Caco-2 (cell line): ENCODE measurements at regions not wholly inside any gene's neighbourhood (a gene's known extent, or its start where the extent isn't known, plus 50 kb on each side); places are given as distances from the start of the nearest gene placed in this dataset.
A peak's percentile ranks its signal among the peaks of the same experiment; 100 is the strongest.

Experiments
- BruUV-seq: library from RNA; stranded (reverse); fragments of 400-500 nt; replicated peaks from 2 replicates; lab custom pipeline; 2021; lab: Mats Ljungman, UMichigan
- CTCF ChIA-PET: fragments of 300-600 bp; sonication (Branson Sonifier 250); formaldehyde crosslinking; loops from one replicate; lab custom pipeline; 2022; ENCODE audit warnings: antibody characterized with exemption; lab: Charles Lee
- POLR2A ChIA-PET: fragments of 300-600 bp; sonication (Branson Sonifier 250); formaldehyde crosslinking; loops from one replicate; lab custom pipeline; 2022; ENCODE audit warnings: antibody characterized with exemption; lab: Charles Lee
- DNase-seq, 2 experiments: peaks; one replicate each; pipeline versions ENCODE4 v3.0.0 to v3.0.0-alpha.2; 2020 to 2022
- H3K27me3 ChIP-seq: replicated peaks from 2 replicates; pipeline ENCODE4 v1.6.0; 2011; ENCODE audit warnings: low read length; ENCODE audit not compliant: control insufficient read depth, insufficient read depth
- H3K36me3 ChIP-seq: 2 replicates; pipeline ENCODE4 v1.5.1; 2011; ENCODE audit warnings: low read length; ENCODE audit not compliant: control insufficient read depth, insufficient read depth
- H3K4me1 ChIP-seq: fragments of 250-450 bp; sonication (Bioruptor Pico); 2 replicates; pipeline ENCODE4 v1.5.1; 2020; ENCODE audit warnings: mild to moderate bottlenecking
- H3K4me3 ChIP-seq: 2 replicates; pipeline ENCODE4 v1.5.1; 2011; ENCODE audit warnings: low read depth, mild to moderate bottlenecking, control low read depth, low read length
- H3K9me3 ChIP-seq: fragments of 250-450 bp; sonication (Bioruptor Pico); 2 replicates; pipeline ENCODE4 v1.5.1; 2020; ENCODE audit warnings: mild to moderate bottlenecking, moderate library complexity
- H3K27ac Mint-ChIP-seq: one replicate; pipeline ENCODE4 v1.8.0; 2022; ENCODE audit warnings: mixed read lengths; ENCODE audit not compliant: unreplicated experiment
- H3K27me3 Mint-ChIP-seq: one replicate; pipeline ENCODE4 v1.8.0; 2022; ENCODE audit warnings: mixed read lengths; ENCODE audit not compliant: insufficient read depth, unreplicated experiment
- H3K36me3 Mint-ChIP-seq: one replicate; pipeline ENCODE4 v1.8.0; 2022; ENCODE audit warnings: mild to moderate bottlenecking, mixed read lengths; ENCODE audit not compliant: insufficient read depth, unreplicated experiment
- H3K4me1 Mint-ChIP-seq: one replicate; pipeline ENCODE4 v1.8.0; 2022; ENCODE audit warnings: low read depth, mixed read lengths; ENCODE audit not compliant: unreplicated experiment
- H3K4me3 Mint-ChIP-seq: one replicate; pipeline ENCODE4 v1.8.0; 2022; ENCODE audit warnings: mild to moderate bottlenecking, moderate library complexity, mixed read lengths; ENCODE audit not compliant: unreplicated experiment
- H3K9me3 Mint-ChIP-seq: one replicate; pipeline ENCODE4 v1.8.0; 2022; ENCODE audit warnings: mixed read lengths; ENCODE audit not compliant: unreplicated experiment
- intact Hi-C: fragments of 100-400 bp; cut with micrococcal nuclease; formaldehyde crosslinking; loops from one replicate; pipeline ENCODE4 v1.10.0; 2022; ENCODE audit not compliant: unreplicated experiment
- TF ChIP-seq, protein P1 (sequence below), 2 experiments: fragments of 200-600 bp in 1 of 2; IDR thresholded peaks; 1 replicate in 1 of 2; 2 replicates in 1 of 2; pipeline versions ENCODE4 v1.5.1 to v1.8.0; 2011 to 2022; ENCODE audit warnings: antibody characterized with exemption in 1 of 2, control low read depth in 1 of 2, inconsistent platforms in 1 of 2, low read depth in 1 of 2, low read length in 1 of 2, mild to moderate bottlenecking in 1 of 2, moderate library complexity in 1 of 2; ENCODE audit not compliant: insufficient read depth in 1 of 2, severe bottlenecking in 1 of 2, unreplicated experiment in 1 of 2

DNA sequence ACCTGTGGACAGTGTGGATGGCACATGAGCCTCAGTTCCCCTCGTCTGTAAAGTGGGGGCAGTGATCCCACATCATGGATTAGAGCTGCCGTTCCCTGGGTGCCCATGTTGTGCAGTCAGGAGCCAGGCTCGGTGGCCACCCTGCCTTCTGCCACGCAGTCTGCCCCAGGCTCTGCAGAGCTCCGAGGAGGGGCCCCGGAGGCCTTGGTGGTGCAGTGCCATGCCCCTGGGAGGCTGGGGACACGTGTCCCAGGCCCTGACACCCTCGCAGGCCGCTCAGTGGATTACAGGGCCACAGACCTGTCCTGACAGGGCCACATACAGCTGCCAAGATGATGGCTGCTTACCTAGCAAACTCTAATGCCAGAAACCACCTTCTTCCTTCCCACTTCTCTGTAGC, 59.7 kb upstream of the ZNF469 start:
- Mint-ChIP-seq H3K4me3 (no peak overlapping the region), H3K4me1 (no peaks in the 10 kb centered on the region), H3K27ac (no peak overlapping the region), H3K27me3 (no peaks in the 10 kb centered on the region), H3K36me3 (no peaks in the 10 kb centered on the region), H3K9me3 (no peaks in the 10 kb centered on the region)
- BruUV-seq, result no TSS peak
- no peak for DNase-seq
- no peaks in the 10 kb centered on the region for H3K27me3 ChIP-seq
- TF ChIP-seq, protein P1, sequence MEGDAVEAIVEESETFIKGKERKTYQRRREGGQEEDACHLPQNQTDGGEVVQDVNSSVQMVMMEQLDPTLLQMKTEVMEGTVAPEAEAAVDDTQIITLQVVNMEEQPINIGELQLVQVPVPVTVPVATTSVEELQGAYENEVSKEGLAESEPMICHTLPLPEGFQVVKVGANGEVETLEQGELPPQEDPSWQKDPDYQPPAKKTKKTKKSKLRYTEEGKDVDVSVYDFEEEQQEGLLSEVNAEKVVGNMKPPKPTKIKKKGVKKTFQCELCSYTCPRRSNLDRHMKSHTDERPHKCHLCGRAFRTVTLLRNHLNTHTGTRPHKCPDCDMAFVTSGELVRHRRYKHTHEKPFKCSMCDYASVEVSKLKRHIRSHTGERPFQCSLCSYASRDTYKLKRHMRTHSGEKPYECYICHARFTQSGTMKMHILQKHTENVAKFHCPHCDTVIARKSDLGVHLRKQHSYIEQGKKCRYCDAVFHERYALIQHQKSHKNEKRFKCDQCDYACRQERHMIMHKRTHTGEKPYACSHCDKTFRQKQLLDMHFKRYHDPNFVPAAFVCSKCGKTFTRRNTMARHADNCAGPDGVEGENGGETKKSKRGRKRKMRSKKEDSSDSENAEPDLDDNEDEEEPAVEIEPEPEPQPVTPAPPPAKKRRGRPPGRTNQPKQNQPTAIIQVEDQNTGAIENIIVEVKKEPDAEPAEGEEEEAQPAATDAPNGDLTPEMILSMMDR (IDR thresholded peaks at IDR 0.05; ENCODE audit: insufficient read depth in 1 of 2, low read depth in 1 of 2, low read length in 1 of 2, severe bottlenecking in 1 of 2, unreplicated experiment in 1 of 2), result no peak
- no peaks in the 10 kb centered on the region for H3K4me1 ChIP-seq
- H3K4me3 ChIP-seq, result no peak overlapping the region
- peaks cover 9% of the 10 kb centered on the region; the same call in 1 of the 2 replicates for H3K9me3 ChIP-seq
- ChIA-PET CTCF (no interaction called here), POLR2A (no interaction called here)
- intact Hi-C loops, result no loop called here
- no peaks in the 10 kb centered on the region for H3K36me3 ChIP-seq

GRCh38 chr16:88323546-88324330, 59.0 kb upstream of the ZNF469 start:
- H3K27me3 ChIP-seq, result no peaks in the 10 kb centered on the region
- no TSS peak for BruUV-seq
- H3K4me1 Mint-ChIP-seq, result no peaks in the 10 kb centered on the region
- ChIA-PET POLR2A (no interaction called here), CTCF (no interaction called here)
- H3K27me3 Mint-ChIP-seq, result no peaks in the 10 kb centered on the region
- H3K4me1 ChIP-seq, result no peaks in the 10 kb centered on the region
- no peaks in the 10 kb centered on the region for H3K36me3 Mint-ChIP-seq
- H3K4me3 Mint-ChIP-seq, result no peak overlapping the region
- intact Hi-C loops, result no loop called here
- H3K4me3 ChIP-seq, result no peak overlapping the region
- no peak for DNase-seq
- H3K9me3 ChIP-seq, result peaks cover 9% of the 10 kb centered on the region; the same call in 1 of the 2 replicates
- no peaks in the 10 kb centered on the region for H3K9me3 Mint-ChIP-seq
- TF ChIP-seq, protein P1 (IDR thresholded peaks at IDR 0.05; ENCODE audit: insufficient read depth in 1 of 2, low read depth in 1 of 2, low read length in 1 of 2, severe bottlenecking in 1 of 2, unreplicated experiment in 1 of 2), result no peak
- no peak overlapping the region for H3K27ac Mint-ChIP-seq
- no peaks in the 10 kb centered on the region for H3K36me3 ChIP-seq

- intact Hi-C loops, result no loop called here
- DNase-seq, result no peak
- Histone ChIP-seq H3K4me1 (no peaks in the 10 kb centered on the region), H3K4me3 (no peak overlapping the region), H3K36me3 (no peaks in the 10 kb centered on the region), H3K27me3 (no peaks in the 10 kb centered on the region), H3K9me3 (peaks cover 9% of the 10 kb centered on the region; the same call in 1 of the 2 replicates)
- POLR2A ChIA-PET, result no interaction called here
- H3K4me1 Mint-ChIP-seq, result no peaks in the 10 kb centered on the region
- no peaks in the 10 kb centered on the region for H3K9me3 Mint-ChIP-seq
- CTCF ChIA-PET, result no interaction called here
- H3K27ac Mint-ChIP-seq, result peak overlapping the region; percentile 15
- TF ChIP-seq, protein P1 (IDR thresholded peaks at IDR 0.05; ENCODE audit: insufficient read depth in 1 of 2, low read depth in 1 of 2, low read length in 1 of 2, severe bottlenecking in 1 of 2, unreplicated experiment in 1 of 2), result no peak
- no TSS peak for BruUV-seq
- H3K27me3 Mint-ChIP-seq, result no peaks in the 10 kb centered on the region
- no peaks in the 10 kb centered on the region for H3K36me3 Mint-ChIP-seq
- no peak overlapping the region for H3K4me3 Mint-ChIP-seq
Observed at GRCh38 chr16:88325087-88325750, 57.5 kb upstream of the ZNF469 start.
